Cardiac septum (tissue), 1 donor: ENCODE measurements at regions not wholly inside any gene's neighbourhood (a gene's known extent, or its start where the extent isn't known, plus 50 kb on each side); places are given as distances from the start of the nearest gene placed in this dataset.

Source experiments
- DNase-seq: peaks from one replicate; pipeline ENCODE4 v3.0.0-alpha.2; 2020; ENCODE audit warnings: low spot score
- intact Hi-C: fragments of 100-400 bp; cut with DNase I; formaldehyde crosslinking; loops from one replicate; pipeline ENCODE4 v1.14.0; 2022
- donor health status: DM: no; HTN: no; CAD: no.

DNA sequence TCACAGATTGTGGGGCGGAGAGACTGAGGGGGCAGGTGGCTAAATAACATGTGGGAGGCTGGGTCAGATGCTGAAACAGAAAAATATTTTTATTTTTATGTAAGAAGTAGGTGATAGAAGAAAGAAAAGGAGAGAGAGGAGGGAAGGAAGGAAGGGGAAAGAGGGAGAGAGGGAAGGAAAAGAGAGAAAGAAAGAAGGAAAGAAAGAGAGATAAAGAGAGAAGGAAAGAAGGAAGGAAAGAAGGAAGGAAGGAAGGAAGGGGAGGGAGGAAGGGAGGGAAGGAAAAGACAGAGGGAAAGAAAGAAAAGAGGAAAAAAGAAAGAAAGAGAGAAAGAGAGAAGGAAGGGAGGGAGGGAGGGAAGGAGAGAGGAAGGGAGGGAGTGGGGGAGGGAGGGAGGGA, 224.9 kb downstream of the UQCRFS1 start:
- no peak for DNase-seq
- intact Hi-C loops: no loop called here

DNA sequence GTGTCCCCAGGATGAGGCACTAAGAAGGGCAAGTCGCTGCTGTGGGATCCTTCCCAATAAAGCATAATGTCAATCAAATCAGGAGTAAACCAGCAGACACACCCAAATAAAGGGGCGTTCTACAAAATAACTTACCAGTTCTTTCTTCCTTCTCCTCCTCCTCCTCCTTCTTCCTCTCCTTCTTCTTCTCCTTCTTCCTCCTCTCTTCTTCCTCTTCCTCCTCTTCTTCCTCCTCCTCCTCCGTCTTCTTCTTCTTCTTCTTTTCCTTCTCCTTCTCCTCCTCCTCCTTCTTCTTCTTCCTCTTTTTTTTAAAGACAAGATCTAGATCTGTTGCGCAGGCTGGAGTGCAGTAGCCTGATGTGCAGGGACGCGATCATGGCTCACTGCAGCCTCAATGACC, 225.8 kb downstream of the UQCRFS1 start:
- DNase-seq: no peak
- intact Hi-C loops: no loop called here

DNA sequence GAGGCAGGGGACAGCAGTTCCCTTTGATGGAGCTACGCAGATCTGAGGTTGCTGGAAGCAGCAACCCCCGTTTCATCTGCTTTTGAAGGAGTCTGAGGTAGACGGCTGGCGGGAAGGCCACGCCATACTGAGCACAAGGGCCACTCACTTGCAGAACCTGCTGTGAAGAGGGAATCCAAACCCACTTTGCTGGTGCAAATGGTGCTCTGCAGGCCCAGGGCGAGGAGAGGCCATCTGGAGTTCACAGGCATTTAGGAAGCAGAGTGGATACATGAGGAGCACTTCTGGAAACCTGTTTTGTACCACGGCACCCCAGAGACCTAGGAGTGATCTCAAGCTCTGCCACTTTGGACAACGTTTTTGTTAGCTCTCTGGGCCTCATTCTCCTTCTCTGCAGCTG, 227.8 kb downstream of the UQCRFS1 start:
- intact Hi-C loops: no loop called here
- DNase-seq: no peak

DNA sequence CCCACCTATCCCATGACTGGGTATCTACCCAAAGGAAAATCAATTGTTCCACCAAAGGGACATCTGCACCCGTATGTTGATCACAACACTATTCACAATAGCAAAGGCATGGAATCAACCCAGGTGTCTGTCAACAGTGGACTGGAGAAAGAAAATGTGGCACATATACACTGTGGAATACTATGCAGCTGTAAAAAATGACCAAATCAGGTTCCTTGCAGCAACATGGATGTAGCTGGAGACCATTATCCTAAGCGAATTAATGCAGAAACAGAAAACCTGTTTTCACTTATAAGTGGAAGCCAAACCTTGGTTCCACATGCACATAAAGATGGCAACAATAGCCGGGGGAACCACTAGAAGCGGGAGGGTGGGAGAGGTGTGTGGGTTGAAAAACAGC, 228.6 kb downstream of the UQCRFS1 start:
- intact Hi-C loops: no loop called here
- no peak for DNase-seq

DNA sequence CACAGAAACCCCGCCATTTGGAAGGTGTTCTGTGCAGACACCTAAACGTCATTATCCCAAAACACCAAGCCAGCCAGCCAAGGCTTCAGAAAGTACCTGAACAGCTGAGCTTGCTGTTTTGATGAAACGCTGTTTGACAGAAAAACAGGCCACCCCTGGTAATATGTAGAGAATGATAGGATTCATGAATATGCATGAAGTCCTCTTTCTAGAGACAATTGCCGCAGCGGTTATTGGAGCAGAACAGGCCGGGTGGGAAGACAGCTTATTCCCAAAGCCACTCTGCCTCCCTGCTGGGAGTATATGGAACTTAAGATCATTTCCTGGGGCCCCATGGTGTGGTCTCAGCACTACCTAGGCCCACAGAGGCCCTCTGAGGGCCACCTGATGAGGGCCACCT, 229.5 kb downstream of the UQCRFS1 start:
- intact Hi-C loops: no loop called here
- no peak for DNase-seq

- intact Hi-C loops: no loop called here
- no peak for DNase-seq
Observed at GRCh38 chr19:28981994-28982393, 231.0 kb downstream of the UQCRFS1 start.

- DNase-seq: no peak
- intact Hi-C loops: no loop called here
Observed at GRCh38 chr19:28981518-28981917, 231.4 kb downstream of the UQCRFS1 start.

DNA sequence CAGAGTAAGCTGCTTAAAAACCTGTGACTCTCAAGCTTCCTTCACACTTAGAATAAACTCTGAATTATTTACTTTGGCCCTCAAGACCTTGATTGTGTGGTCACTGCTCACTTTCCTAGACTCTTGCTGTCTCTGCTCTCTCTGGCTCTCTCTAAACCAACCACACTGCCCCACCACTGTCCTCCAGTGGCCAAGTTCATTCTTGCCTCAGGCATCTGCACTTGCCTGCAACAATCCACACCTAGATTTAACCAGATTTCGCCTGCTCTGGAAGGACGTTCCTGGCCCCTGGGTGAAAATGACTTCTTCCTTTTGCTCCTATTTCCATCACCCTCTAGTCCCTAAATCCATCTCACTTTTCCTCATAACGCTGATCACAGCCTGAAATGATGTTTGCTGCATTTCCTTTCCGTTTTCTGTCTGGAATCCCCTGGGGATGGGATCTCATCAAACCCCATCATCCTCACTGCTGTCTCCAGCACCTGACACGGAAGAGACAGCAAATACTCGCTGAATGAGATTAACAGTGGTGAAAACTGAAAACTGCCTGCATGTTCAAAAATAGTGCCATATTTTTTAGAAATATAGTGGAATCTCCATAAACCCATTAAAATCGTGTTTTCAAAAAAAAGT, 232.6 kb downstream of the UQCRFS1 start:
- DNase-seq: no peak
- intact Hi-C loops: no loop called here

GRCh38 chr19:28977826-28978225, 235.1 kb downstream of the UQCRFS1 start:
- intact Hi-C loops: no loop called here

GRCh38 chr19:28972058-28972852, 240.7 kb downstream of the UQCRFS1 start:
- DNase-seq: no peak
- intact Hi-C loops: no loop called here

More at GRCh38 chr19:28977826-28978225, 235.1 kb downstream of the UQCRFS1 start:
- DNase-seq: no peak

DNA sequence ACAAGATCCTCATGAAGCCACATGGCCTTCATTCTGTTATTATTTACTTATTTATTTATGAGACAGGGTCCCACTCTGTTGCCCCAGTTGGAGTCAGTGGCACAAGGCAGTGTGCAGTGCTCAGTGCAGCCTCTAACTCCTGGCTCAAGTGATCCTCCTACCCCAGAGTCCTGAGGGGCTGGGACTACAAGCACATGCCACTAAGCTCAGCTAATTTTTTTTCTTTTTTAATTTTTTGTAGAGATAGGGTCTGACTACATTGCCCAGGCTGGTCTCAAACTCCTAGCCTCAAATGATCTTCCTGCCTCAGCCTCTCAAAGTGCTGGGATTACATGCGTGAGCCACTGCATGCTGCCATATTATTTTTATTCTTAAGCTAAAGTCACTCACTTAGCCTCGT, 241.4 kb downstream of the UQCRFS1 start:
- intact Hi-C loops: no loop called here
- DNase-seq: no peak

DNA sequence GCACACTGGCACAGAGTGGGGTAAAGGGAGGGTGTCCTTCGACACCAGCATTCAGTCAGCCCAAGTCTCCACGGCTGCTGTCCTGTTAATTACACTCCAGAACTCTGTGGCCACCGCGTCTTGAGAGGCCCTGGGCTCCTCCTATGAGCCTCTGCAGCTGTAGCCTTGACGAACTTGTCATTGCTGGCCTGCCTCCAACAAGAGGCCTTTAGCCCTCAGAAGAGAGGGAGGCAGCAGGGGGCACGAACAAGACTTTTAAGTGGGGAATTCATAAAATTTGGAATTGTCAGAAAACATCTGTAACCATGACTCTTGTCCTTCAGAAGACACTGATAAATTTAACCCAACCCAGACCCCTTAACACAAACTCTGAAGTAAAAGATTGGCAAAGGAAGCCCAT, 241.9 kb downstream of the UQCRFS1 start:
- DNase-seq: no peak
- intact Hi-C loops: no loop called here

DNA sequence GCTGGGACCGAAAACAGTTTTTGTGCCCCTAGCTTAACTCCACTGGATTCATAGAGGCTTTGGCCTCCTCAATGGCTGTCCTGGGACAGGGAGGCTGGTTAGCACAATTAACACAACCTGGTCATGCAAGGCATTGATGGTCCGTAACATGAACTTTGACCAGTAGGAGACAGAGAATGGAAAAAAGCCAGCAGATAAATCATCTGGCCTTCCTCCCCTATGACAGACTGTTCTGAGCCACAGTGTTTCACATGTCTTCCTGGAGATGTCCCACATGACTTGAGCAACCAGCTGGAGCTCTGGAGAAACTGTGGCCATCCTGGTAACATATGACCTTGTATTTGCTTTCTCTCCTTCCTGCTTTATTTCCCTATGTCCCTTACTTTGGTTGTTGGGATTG, 244.2 kb downstream of the UQCRFS1 start:
- intact Hi-C loops: no loop called here

DNA sequence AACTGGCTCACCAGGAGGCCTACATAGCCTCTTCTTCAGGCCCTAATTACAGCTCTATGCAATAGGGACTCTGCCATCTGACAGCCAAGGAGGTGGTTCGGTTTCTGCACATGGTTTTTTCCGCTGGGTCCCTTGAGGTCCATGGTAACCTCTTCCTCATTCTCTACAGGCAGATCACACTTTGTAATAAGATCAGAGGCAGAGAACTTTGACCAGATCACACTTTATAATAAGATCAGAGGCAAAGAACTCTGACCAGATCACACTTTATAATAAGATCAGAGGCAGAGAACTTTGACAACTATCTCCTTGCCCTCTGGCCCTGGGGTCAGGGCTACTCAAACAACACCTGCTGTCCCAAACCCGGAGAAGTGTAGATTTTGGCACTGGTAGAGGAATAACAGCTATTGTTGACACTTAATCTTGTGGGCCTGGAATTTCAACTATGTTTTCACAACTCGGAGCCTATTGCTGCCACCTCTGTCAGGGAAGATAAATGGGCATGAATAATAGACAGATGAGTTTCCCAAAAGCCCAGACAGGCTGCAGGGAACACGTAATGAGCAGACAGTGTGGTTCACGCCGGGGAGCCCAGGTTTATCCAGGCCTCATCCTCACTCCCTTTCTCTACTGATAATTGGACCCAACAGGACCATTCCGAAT, 246.1 kb downstream of the UQCRFS1 start:
- intact Hi-C loops: loop anchor here (2.0 kb wide), 1 partner anchor 84 kb away; no protein-coding TSS in a partner anchor
- DNase-seq: no peak

More for the DNA sequence above, 244.2 kb downstream of the UQCRFS1 start:
- DNase-seq: no peak

DNA sequence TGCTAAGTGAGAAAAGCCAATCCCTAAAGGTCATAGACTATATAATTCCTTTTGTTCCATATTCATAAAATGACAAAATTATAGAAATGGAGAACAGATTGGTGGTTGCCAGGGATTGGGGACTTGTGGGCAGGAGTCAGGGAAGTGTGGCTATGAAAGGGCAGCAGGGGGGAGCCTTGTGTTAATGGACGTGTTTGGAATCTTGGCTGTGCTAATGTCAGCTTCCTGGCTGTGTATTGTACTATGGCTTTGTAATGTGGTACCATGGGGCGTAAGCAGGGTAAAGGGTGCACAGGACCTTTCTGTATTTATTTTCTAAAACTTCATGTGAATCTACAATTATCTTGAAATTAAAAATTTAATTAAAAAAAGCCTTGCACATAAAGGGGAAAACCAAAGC, 248.5 kb downstream of the UQCRFS1 start:
- no peak for DNase-seq
- intact Hi-C loops: no loop called here

- intact Hi-C loops: no loop called here
- no peak for DNase-seq
Observed at GRCh38 chr19:28963486-28964250, 249.3 kb downstream of the UQCRFS1 start.

- DNase-seq: no peak
- intact Hi-C loops: no loop called here
Observed at GRCh38 chr19:28961772-28962500, 251.0 kb downstream of the UQCRFS1 start.

- no peak for DNase-seq
- intact Hi-C loops: no loop called here
Observed at GRCh38 chr19:28960986-28961705, 251.8 kb downstream of the UQCRFS1 start.

- intact Hi-C loops: no loop called here
- DNase-seq: no peak
Observed at GRCh38 chr19:28960586-28960985, 252.4 kb downstream of the UQCRFS1 start.
